Small intestine (tissue), 7 donors: ENCODE measurements at regions not wholly inside any gene's neighbourhood (a gene's known extent, or its start where the extent isn't known, plus 50 kb on each side); places are given as distances from the start of the nearest gene placed in this dataset.

Source experiments
- DNase-seq, 2 donors: peaks; one replicate each; pipeline versions ENCODE4 v3.0.0 to v3.0.0-alpha.2; 2013
- FAIRE-seq: peaks from 2 replicates; lab custom pipeline; 2012; peaks lifted over from hg19 to GRCh38; lab: Jason Lieb, UNC
- H3K27ac ChIP-seq, 3 donors: one replicate each; pipeline ENCODE4 v1.5.1; 2013; ENCODE audit warnings: low read length in 2 of 3, mild to moderate bottlenecking in 2 of 3, control low read depth in 1 of 3, inconsistent platforms in 1 of 3, low read depth in 1 of 3, moderate library complexity in 1 of 3
- H3K27me3 ChIP-seq, 3 donors: one replicate each; pipeline ENCODE4 v1.6.1; 2013; ENCODE audit warnings: low read length in 3 of 3, inconsistent platforms in 1 of 3; ENCODE audit not compliant: control insufficient read depth in 3 of 3, insufficient read depth in 3 of 3
- H3K36me3 ChIP-seq, 3 donors: one replicate each; pipeline ENCODE4 v1.6.1; 2013; ENCODE audit warnings: low read length in 3 of 3, inconsistent platforms in 1 of 3, low read depth in 1 of 3, mild to moderate bottlenecking in 1 of 3, moderate library complexity in 1 of 3; ENCODE audit not compliant: control insufficient read depth in 3 of 3, insufficient read depth in 2 of 3
- H3K4me1 ChIP-seq, 3 donors: one replicate each; pipeline ENCODE4 v1.6.1; 2013; ENCODE audit warnings: low read length in 2 of 3, inconsistent platforms in 1 of 3, low read depth in 1 of 3, mild to moderate bottlenecking in 1 of 3, moderate library complexity in 1 of 3; ENCODE audit not compliant: control insufficient read depth in 3 of 3, insufficient read depth in 2 of 3
- H3K4me3 ChIP-seq, 3 donors: one replicate each; pipeline ENCODE4 v1.5.1; 2013; ENCODE audit warnings: low read length in 3 of 3, control low read depth in 1 of 3, inconsistent platforms in 1 of 3, low read depth in 1 of 3, mild to moderate bottlenecking in 1 of 3, moderate library complexity in 1 of 3
- H3K9me3 ChIP-seq, 2 donors: one replicate each; pipeline ENCODE4 v1.6.1; 2013; ENCODE audit warnings: low read depth in 1 of 2, low read length in 1 of 2; ENCODE audit not compliant: control insufficient read depth in 2 of 2, insufficient read depth in 1 of 2
- WGBS, 3 donors: extraction: QIAGEN DNeasy Blood & Tissue Kit; methylation state at CpG; one replicate each; pipeline ENCODE4 v1.1.7; 2013; 5-methylcytosine and 5-hydroxymethylcytosine counted together
- donor health status: healthy with polysubstance abuse.
- donor health status: control.
- donor health status: control.
- donor health status: Bipolar disorder and iron deficiency.
- donor health status: healthy.

DNA sequence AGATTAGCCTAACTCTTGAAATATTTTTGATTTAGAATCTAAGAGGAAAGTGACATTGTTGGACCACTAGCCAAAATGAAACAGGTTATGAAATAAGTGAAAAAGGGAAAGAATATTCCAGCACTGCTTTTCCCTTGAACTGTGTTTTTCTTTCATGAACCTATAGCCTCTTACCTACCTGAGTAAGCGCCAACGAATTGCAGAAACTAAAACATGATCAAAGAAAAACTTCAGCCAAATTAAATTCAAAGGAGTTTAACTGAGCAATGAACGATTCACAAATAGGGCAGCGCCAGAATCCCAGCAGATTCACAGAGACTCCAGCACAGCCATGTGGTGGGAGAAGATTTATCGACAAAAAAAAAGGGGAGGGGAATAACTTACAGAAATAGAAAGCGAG lies 518.6 kb downstream of the PIK3C3 start:
- FAIRE-seq = no peak
- Histone ChIP-seq H3K27ac (no peak overlapping the region), H3K4me3 (no peak overlapping the region), H3K4me1 (no peaks in the 10 kb centered on the region), H3K36me3 (no peaks in the 10 kb centered on the region), H3K27me3 (no peaks in the 10 kb centered on the region), H3K9me3 (peaks cover 0 to 5% of the 10 kb centered on the region in 2 donors)
- 88 to 90% (median 89%) methylated on average over 6 of the region's 6 CpGs for WGBS, 3 donors
- no peak for DNase-seq

DNA sequence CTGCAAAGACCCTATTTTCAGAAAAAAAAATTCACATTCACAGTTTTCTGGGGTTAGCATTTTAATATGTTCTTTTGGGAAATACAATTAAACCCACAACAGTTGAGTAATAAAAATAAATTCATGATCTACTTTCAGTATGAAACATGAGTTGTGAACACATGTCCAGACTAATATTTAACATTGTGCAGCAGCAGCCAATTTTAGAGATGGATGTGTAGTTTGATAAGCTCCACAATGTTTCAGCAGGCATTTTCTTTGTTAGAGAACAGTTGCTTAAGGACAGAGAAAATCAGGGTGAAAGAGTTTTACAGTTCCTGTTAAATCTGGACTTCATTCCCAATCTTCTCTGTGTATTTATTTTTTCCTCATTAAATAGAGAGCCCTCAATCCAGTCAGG lies 519.5 kb downstream of the PIK3C3 start:
- DNase-seq = no peak
- H3K27me3 ChIP-seq = no peaks in the 10 kb centered on the region
- H3K4me3 ChIP-seq = no peak overlapping the region
- H3K36me3 ChIP-seq = no peaks in the 10 kb centered on the region
- no peak overlapping the region for H3K27ac ChIP-seq
- peaks cover 0 to 3% of the 10 kb centered on the region in 2 donors for H3K9me3 ChIP-seq
- no peak for FAIRE-seq
- no peaks in the 10 kb centered on the region for H3K4me1 ChIP-seq

DNA sequence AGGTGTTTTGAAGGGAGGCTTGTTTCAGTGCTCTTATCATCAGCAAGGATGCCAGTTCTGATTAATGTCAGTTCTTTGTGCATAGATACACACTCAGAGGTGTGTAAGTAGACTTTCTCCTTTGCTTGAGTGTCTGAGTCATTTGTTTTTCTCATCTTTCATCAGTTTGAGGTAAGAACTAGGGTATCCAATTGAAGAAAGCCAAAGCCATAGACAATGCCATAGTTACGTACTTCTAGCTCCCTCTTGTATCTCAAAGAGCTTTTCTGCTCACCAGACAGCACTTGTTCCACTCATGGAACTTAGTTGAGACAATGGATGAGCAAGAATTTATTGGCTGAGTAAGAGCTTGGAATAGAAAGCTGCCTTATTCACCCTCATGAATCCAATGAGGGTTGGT lies 520.1 kb downstream of the PIK3C3 start:
- no peak overlapping the region for H3K4me3 ChIP-seq
- no peaks in the 10 kb centered on the region for H3K36me3 ChIP-seq
- DNase-seq = no peak
- H3K27me3 ChIP-seq = no peaks in the 10 kb centered on the region
- no peak for FAIRE-seq
- H3K9me3 ChIP-seq = no peaks in the 10 kb centered on the region
- H3K4me1 ChIP-seq = no peaks in the 10 kb centered on the region
- H3K27ac ChIP-seq = no peak overlapping the region
- 55 to 89% (median 79%) methylated on average over 1 of the region's 1 CpG for WGBS, 3 donors

DNA sequence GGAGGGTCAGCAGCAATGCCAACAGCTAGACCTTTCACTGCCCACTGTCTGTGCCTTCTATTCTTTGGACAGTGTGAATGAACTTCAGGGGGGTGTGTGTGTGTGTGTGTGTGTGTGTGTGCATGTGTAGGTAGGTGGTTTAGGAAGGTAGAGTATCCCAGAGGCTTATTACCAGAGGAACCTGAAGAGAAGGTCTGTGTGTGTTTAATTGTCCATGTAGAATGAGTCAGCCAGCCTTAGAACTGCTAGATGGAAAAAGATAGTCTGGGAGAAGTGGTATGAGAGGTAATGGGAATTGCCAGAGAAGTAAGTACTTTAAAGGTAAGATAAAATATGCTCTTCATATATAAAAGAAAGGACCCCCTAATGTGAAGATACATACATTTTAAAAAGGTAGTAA lies 522.2 kb downstream of the PIK3C3 start:
- H3K27me3 ChIP-seq = no peaks in the 10 kb centered on the region
- no peak for FAIRE-seq

DNA sequence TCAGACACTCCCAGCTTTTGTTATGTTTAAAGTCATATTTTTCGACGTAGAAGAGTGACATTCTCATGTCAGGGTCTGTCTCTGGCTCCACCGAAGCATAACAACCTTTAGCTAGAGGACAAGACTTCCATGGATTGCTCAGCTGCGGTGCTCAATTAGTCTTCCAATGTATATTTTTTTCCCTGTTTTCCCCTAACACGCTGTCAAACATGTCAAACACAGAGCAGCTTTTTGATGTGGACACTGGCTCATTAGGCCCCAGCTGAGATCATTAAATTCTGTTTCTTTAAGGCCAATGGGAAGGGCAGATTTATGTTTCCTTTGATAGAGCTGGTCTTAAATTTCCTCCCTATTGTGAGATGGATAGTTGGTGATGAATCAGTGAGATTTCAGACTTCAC lies 525.4 kb downstream of the PIK3C3 start:
- Histone ChIP-seq H3K4me3 (no peak overlapping the region), H3K9me3 (peaks cover 0 to under 1% of the 10 kb centered on the region in 2 donors), H3K36me3 (no peaks in the 10 kb centered on the region), H3K27ac (no peak overlapping the region), H3K4me1 (no peaks in the 10 kb centered on the region), H3K27me3 (no peaks in the 10 kb centered on the region)
- WGBS, 3 donors = 84 to 87% (median 85%) methylated on average over 5 of the region's 5 CpGs
- DNase-seq (no peak), FAIRE-seq (no peak)

More for the DNA sequence above, 522.2 kb downstream of the PIK3C3 start:
- Histone ChIP-seq H3K4me1 (no peaks in the 10 kb centered on the region), H3K27ac (no peak overlapping the region), H3K9me3 (no peaks in the 10 kb centered on the region), H3K4me3 (no peak overlapping the region), H3K36me3 (no peaks in the 10 kb centered on the region)
- no peak for DNase-seq

DNA sequence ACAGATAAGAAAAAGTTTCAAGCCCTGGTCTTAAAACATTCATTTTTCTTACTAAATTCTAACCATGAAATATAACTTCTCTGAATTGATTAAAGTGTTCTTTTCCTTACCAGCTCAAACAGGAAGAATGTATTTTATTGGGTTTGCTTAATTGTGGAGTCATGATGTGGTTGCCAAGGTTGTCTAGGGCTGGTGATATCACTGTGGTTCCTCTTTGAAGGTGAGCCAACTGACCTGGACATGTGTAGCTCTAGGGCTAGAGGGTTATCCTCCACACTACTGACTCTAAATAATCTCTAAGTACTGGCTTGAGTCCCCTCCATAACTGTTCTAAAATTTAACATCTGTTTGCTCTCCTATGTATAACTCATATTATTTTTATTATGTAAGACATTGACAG lies 529.6 kb downstream of the PIK3C3 start:
- DNase-seq (no peak), FAIRE-seq (no peak)
- H3K27me3 ChIP-seq = no peaks in the 10 kb centered on the region
- H3K36me3 ChIP-seq = no peaks in the 10 kb centered on the region
- H3K9me3 ChIP-seq = peaks cover 0 to 5% of the 10 kb centered on the region in 2 donors
- no peak overlapping the region for H3K4me3 ChIP-seq
- no peak overlapping the region for H3K27ac ChIP-seq
- no peaks in the 10 kb centered on the region for H3K4me1 ChIP-seq

DNA sequence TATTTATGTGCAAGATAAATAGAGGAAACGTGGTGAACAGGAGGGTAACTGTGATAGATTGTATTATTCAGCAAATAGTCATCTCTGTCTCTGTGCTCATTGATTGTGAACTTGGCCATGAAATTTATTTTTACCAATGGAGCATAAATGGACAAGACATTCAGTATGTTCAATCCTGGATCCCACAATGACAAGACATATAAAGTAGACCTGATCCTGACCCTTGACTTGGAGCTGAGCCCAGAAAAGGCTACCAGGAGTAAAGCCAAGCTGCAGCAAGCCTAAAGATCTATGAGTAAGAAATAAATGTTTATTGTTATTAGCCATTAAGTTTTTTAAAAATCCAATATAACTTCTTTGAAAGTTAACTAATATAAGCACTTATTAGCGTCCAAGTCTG lies 531.2 kb downstream of the PIK3C3 start:
- H3K36me3 ChIP-seq = no peaks in the 10 kb centered on the region
- DNase-seq = no peak
- H3K9me3 ChIP-seq = peaks cover 0 to 5% of the 10 kb centered on the region in 2 donors
- WGBS, 3 donors = 47 to 56% (median 53%) methylated on average over 2 of the region's 2 CpGs
- H3K4me3 ChIP-seq = no peak overlapping the region
- no peak for FAIRE-seq
- H3K4me1 ChIP-seq = no peaks in the 10 kb centered on the region
- no peaks in the 10 kb centered on the region for H3K27me3 ChIP-seq
- H3K27ac ChIP-seq = no peak overlapping the region

DNA sequence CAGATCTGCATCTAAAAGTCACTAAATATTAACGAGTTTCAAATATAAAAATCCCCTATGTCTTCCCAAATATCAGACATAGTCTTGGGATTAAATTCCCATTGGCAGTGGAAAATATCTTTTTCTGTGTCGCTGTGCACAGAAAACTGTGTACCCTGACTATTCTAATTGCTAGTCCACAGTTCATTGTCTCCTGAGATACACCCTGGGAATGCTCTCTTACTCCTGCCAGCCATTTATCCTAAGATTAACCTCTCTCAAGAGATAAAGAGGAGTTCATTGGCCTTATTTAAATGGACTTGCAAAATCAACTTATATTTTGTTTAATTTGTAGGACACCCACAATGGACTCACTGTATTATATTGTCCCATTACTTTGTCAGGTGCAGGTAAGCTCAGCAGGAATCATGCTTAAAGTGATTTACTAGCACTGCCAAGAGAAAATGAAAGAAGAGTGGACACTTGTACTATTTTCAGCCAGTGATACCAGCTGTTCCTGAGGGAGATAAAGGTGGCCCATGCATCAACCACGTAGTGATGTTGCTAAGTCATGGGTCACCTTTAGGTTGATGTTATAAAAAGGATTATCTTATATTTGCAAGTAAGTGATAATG lies 553.8 kb downstream of the PIK3C3 start:
- Histone ChIP-seq H3K27ac (peak overlapping the region in 1 of 3 donors; percentile 76), H3K36me3 (no peaks in the 10 kb centered on the region), H3K4me3 (no peak overlapping the region), H3K9me3 (no peaks in the 10 kb centered on the region), H3K27me3 (no peaks in the 10 kb centered on the region), H3K4me1 (peaks cover 0 to 20% (median 0%) of the 10 kb centered on the region in 3 donors)
- DNase-seq (peak in 1 of 2 donors; percentile 54), FAIRE-seq (no peak)
- 51 to 66% (median 52%) methylated on average over 3 of the region's 3 CpGs for WGBS, 3 donors

GRCh38 chr18:42509750-42510415 lies 554.8 kb downstream of the PIK3C3 start:
- Histone ChIP-seq H3K27me3 (no peaks in the 10 kb centered on the region), H3K4me1 (peaks cover 0 to 20% (median 0%) of the 10 kb centered on the region in 3 donors), H3K27ac (peak overlapping the region in 1 of 3 donors; percentile 76)

More at GRCh38 chr18:42509750-42510415, 554.8 kb downstream of the PIK3C3 start:
- Histone ChIP-seq H3K36me3 (no peaks in the 10 kb centered on the region), H3K4me3 (no peak overlapping the region), H3K9me3 (no peaks in the 10 kb centered on the region)
- WGBS, 3 donors = 22 to 71% (median 56%) methylated on average over 1 of the region's 1 CpG
- FAIRE-seq = no peak
- peak; percentile 41 to 50 for DNase-seq
